GM19438 (cell line): ENCODE measurements at regions not wholly inside any gene's neighbourhood (a gene's known extent, or its start where the extent isn't known, plus 50 kb on each side); places are given as distances from the start of the nearest gene placed in this dataset.

Experiments
- ATAC-seq: cut with Tn5 transposase; IDR thresholded peaks from one replicate; pipeline ENCODE4 v1.9.1; 2021; ENCODE audit warnings: low read depth; ENCODE audit not compliant: unreplicated experiment

- no peak for ATAC-seq
Measured at GRCh38 chr13:40130871-40131636, 475.6 kb downstream of the COG6 start.

GRCh38 chr13:40132249-40132648 is 476.8 kb downstream of the COG6 start:
- ATAC-seq, result no peak

- ATAC-seq, result no peak
Measured at GRCh38 chr13:40136896-40137295, 481.4 kb downstream of the COG6 start.

GRCh38 chr13:40137400-40137799 is 481.9 kb downstream of the COG6 start:
- no peak for ATAC-seq

- ATAC-seq, result no peak
Measured at GRCh38 chr13:40139896-40140520, 484.5 kb downstream of the COG6 start.

GRCh38 chr13:40141859-40142555 is 486.5 kb downstream of the COG6 start:
- no peak for ATAC-seq

GRCh38 chr13:40143106-40143505 is 487.6 kb downstream of the COG6 start:
- ATAC-seq, result no peak

GRCh38 chr13:40143559-40143958 is 488.1 kb downstream of the COG6 start:
- no peak for ATAC-seq

GRCh38 chr13:40145139-40145538 is 489.7 kb downstream of the COG6 start:
- ATAC-seq, result no peak

GRCh38 chr13:40146063-40146462 is 490.6 kb downstream of the COG6 start:
- ATAC-seq, result no peak

- ATAC-seq, result no peak
Measured at GRCh38 chr13:40146611-40147117, 491.2 kb downstream of the COG6 start.

GRCh38 chr13:40148101-40148500 is 492.6 kb downstream of the COG6 start:
- ATAC-seq, result no peak

GRCh38 chr13:40148742-40149141 is 493.3 kb downstream of the COG6 start:
- ATAC-seq, result no peak

GRCh38 chr13:40149611-40150274 is 494.3 kb downstream of the COG6 start:
- no peak for ATAC-seq

GRCh38 chr13:40151673-40152072 is 496.2 kb downstream of the COG6 start:
- ATAC-seq, result no peak

- no peak for ATAC-seq
Measured at GRCh38 chr13:40152145-40152544, 496.7 kb downstream of the COG6 start.

GRCh38 chr13:40152922-40153321 is 497.5 kb downstream of the COG6 start:
- no peak for ATAC-seq

- no peak for ATAC-seq
Measured at GRCh38 chr13:40153516-40153915, 498.1 kb downstream of the COG6 start.

- no peak for ATAC-seq
Measured at GRCh38 chr13:40155201-40155600, 499.7 kb downstream of the COG6 start.

- no peak for ATAC-seq
Measured at GRCh38 chr13:40158218-40158617, 502.8 kb downstream of the COG6 start.

GRCh38 chr13:40158757-40159156 is 503.3 kb downstream of the COG6 start:
- ATAC-seq, result no peak
